Lung (tissue), 11 donors: ENCODE measurements at regions not wholly inside any gene's neighbourhood (a gene's known extent, or its start where the extent isn't known, plus 50 kb on each side); places are given as distances from the start of the nearest gene placed in this dataset.

ENCODE experiments used
- ATAC-seq: fragments of 200-7000 bp; cut with Tn5 transposase; one replicate; pipeline ENCODE4 v1.9.1; 2020; ENCODE audit warnings: moderate number of reproducible peaks; ENCODE audit not compliant: insufficient read depth, low FRiP score
- DNase-seq, 3 donors: peaks; one replicate each; pipeline ENCODE4 v3.0.0-alpha.2; 2013 to 2017
- H3K27ac ChIP-seq, 2 donors: one replicate each; pipeline ENCODE4 v1.5.1; 2013; ENCODE audit warnings: mild to moderate bottlenecking in 2 of 2, moderate library complexity in 2 of 2, control low read depth in 1 of 2, inconsistent platforms in 1 of 2, low read depth in 1 of 2, low read length in 1 of 2
- H3K27me3 ChIP-seq, 3 donors: one replicate each; pipeline ENCODE4 v1.5.1; 2013; ENCODE audit warnings: low read length in 2 of 3; ENCODE audit not compliant: control insufficient read depth in 3 of 3, insufficient read depth in 3 of 3
- H3K36me3 ChIP-seq, 4 donors: one replicate each; pipeline ENCODE4 v1.5.1; 2013; ENCODE audit warnings: low read length in 4 of 4, mild to moderate bottlenecking in 1 of 4, moderate library complexity in 1 of 4; ENCODE audit not compliant: control insufficient read depth in 4 of 4, insufficient read depth in 4 of 4
- H3K4me1 ChIP-seq, 5 donors: one replicate each; pipeline ENCODE4 v1.5.1; 2013; ENCODE audit warnings: low read length in 5 of 5, mild to moderate bottlenecking in 2 of 5, moderate library complexity in 1 of 5; ENCODE audit not compliant: control insufficient read depth in 5 of 5, insufficient read depth in 5 of 5
- H3K4me3 ChIP-seq: one replicate; pipeline ENCODE4 v1.5.1; 2013; ENCODE audit warnings: mild to moderate bottlenecking, control low read depth, moderate library complexity
- H3K9ac ChIP-seq, 2 donors: one replicate each; pipeline ENCODE4 v1.5.1; 2013; ENCODE audit warnings: low read length in 2 of 2, control low read depth in 1 of 2; ENCODE audit not compliant: insufficient read depth in 1 of 2
- H3K9me3 ChIP-seq, 4 donors: one replicate each; pipeline ENCODE4 v1.5.1; 2013; ENCODE audit warnings: low read length in 3 of 4, mild to moderate bottlenecking in 1 of 4, moderate library complexity in 1 of 4; ENCODE audit not compliant: control insufficient read depth in 4 of 4, insufficient read depth in 3 of 4
- WGBS, 2 donors: extraction: QIAGEN DNeasy Blood & Tissue Kit; methylation state at CpG; one replicate each; pipeline ENCODE4 v1.1.7; 2013; 5-methylcytosine and 5-hydroxymethylcytosine counted together
- TF ChIP-seq, protein P1 (sequence below): IDR thresholded peaks from 2 replicates; pipeline ENCODE4 v1.5.1; 2012; ENCODE audit warnings: mild to moderate bottlenecking; ENCODE audit errors: control extremely low read depth, extremely low read depth
- donor health status: control.
- donor health status: control.
- donor health status: Bipolar disorder and iron deficiency.
- donor health status: healthy.
- donor health status: DM: yes; HTN: yes; CAD: no.

DNA sequence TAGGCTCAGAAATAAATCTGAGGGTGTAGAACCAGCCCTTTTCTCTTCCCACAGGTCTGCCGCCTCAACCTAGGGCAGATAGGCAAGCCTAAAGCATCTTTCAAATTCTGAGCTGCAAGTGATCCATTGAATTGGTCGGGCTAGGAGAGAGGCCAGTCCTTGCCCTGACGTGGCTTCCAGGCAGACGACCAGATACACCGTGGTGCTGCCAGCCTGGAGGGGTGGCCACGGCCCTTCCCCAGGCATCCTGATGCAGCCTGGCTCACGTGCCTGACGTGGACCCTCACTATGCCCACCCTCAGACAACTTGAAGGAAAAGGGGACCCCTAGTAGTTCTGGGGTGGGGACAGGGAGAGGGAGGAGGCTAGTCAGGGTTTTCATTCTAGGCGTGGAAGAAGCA is 859.3 kb upstream of the KLHL1 start:
- ATAC-seq: no peak
- Histone ChIP-seq H3K27ac (no peak overlapping the region), H3K4me1 (peaks cover 0 to 6% (median 0%) of the 10 kb centered on the region in 5 donors), H3K9ac (no peak overlapping the region), H3K9me3 (no peaks in the 10 kb centered on the region), H3K27me3 (no peaks in the 10 kb centered on the region), H3K36me3 (no peaks in the 10 kb centered on the region), H3K4me3 (no peak overlapping the region)
- DNase-seq: no peak
- WGBS, 2 donors: 85 to 94% methylated on average over 9 of the region's 9 CpGs
- TF ChIP-seq, protein P1, sequence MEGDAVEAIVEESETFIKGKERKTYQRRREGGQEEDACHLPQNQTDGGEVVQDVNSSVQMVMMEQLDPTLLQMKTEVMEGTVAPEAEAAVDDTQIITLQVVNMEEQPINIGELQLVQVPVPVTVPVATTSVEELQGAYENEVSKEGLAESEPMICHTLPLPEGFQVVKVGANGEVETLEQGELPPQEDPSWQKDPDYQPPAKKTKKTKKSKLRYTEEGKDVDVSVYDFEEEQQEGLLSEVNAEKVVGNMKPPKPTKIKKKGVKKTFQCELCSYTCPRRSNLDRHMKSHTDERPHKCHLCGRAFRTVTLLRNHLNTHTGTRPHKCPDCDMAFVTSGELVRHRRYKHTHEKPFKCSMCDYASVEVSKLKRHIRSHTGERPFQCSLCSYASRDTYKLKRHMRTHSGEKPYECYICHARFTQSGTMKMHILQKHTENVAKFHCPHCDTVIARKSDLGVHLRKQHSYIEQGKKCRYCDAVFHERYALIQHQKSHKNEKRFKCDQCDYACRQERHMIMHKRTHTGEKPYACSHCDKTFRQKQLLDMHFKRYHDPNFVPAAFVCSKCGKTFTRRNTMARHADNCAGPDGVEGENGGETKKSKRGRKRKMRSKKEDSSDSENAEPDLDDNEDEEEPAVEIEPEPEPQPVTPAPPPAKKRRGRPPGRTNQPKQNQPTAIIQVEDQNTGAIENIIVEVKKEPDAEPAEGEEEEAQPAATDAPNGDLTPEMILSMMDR: no peak

DNA sequence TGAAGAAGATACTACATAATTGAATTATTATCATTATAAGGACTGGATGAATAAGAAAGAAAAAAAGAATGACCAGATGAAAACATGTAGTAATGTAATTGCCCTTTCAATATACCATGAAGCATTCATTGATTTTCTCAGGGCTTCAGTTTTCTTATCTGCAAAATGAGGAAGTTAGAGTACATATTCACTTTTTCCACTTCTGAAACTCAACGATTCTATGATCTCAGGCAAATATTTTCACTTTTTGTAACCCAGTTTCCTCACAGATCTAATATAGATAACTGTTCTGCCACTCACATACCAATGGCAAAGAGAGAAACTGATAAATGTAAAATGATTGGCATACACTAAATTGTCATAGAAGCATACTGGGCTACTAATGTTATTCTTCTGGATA is 856.6 kb upstream of the KLHL1 start:
- no peak for ATAC-seq
- Histone ChIP-seq H3K4me1 (peaks cover 0 to 6% (median 0%) of the 10 kb centered on the region in 5 donors), H3K27me3 (no peaks in the 10 kb centered on the region), H3K4me3 (no peak overlapping the region), H3K9ac (no peak overlapping the region), H3K27ac (no peak overlapping the region), H3K36me3 (no peaks in the 10 kb centered on the region), H3K9me3 (no peaks in the 10 kb centered on the region)
- TF ChIP-seq, protein P1: no peak
- WGBS, 2 donors: 9 to 21% methylated on average over 1 of the region's 1 CpG
- DNase-seq: no peak

DNA sequence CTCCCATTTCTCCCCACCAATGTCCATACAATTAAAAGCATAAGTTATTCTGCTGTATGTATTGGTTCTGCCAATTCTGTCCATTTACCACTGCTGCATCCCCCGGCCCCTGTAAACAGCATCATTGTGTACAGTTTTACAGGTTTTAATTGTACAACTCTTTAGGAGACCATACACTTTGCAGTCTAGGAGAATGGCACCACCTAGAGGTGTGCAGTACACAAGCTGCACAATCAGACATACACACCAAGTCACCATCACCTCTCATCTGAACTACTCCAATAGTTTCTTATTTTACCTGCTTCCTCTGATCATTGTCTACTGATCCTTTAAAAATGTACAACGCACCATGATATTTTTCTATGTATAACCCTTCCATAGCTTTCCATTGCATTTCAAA is 855.9 kb upstream of the KLHL1 start:
- DNase-seq: no peak
- Histone ChIP-seq H3K27ac (no peak overlapping the region), H3K4me1 (peaks cover 0 to 6% (median 0%) of the 10 kb centered on the region in 5 donors), H3K27me3 (no peaks in the 10 kb centered on the region), H3K9ac (no peak overlapping the region), H3K36me3 (no peaks in the 10 kb centered on the region), H3K9me3 (no peaks in the 10 kb centered on the region), H3K4me3 (no peak overlapping the region)
- 91 to 98% methylated on average over 2 of the region's 2 CpGs for WGBS, 2 donors
- TF ChIP-seq, protein P1: no peak
- ATAC-seq: no peak

DNA sequence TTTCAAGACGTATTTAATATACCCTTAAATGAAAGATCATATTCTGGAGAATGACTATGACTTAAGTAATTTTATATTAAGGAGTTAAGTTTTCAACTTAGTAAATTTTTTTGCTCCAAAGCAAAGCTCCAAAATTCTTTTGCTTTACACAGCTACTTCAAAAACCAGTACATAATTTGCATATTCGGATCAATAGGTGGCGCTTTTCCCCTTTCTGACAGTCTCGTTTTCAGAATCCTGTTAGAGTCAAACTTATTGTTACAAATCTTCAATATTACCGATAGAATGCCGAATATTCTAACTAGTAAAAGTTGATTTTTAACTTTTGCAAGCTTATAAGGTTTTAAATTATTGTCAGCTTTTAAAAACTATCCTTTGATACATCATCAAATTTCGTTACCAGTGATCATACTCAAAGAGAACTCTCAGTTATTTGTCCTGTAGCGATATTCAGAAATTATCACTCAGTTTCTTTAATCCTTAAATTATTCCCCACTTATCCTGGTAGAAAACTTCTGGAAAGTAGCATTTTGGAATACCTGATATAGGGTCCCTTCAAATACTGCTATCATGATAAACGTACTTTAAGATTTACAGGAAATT is 852.7 kb upstream of the KLHL1 start:
- H3K27ac ChIP-seq: no peak overlapping the region
- peak in 2 of 3 donors; percentile 78 to 86 for DNase-seq
- no peaks in the 10 kb centered on the region for H3K9me3 ChIP-seq
- H3K36me3 ChIP-seq: no peaks in the 10 kb centered on the region
- ATAC-seq: no peak
- H3K27me3 ChIP-seq: no peaks in the 10 kb centered on the region
- H3K9ac ChIP-seq: no peak overlapping the region
- 44 to 51% methylated on average over 9 of the region's 9 CpGs for WGBS, 2 donors
- H3K4me3 ChIP-seq: no peak overlapping the region
- TF ChIP-seq, protein P1: peak; percentile 7
- peaks cover 0 to 6% (median 0%) of the 10 kb centered on the region in 5 donors for H3K4me1 ChIP-seq
